SU-DHL-6 (cell line): ENCODE measurements at regions not wholly inside any gene's neighbourhood (a gene's known extent, or its start where the extent isn't known, plus 50 kb on each side); places are given as distances from the start of the nearest gene placed in this dataset.

ENCODE experiments used
- H2AFZ ChIP-seq: fragments of 200-600 bp; sonication (generic); 2 replicates; pipeline ENCODE4 v1.6.1; 2014; ENCODE audit warnings: low read depth, mild to moderate bottlenecking, moderate library complexity, mixed read lengths, antibody characterized with exemption, low read length; ENCODE audit not compliant: severe bottlenecking
- H3F3A ChIP-seq: fragments of 200-600 bp; shearing (Covaris generic); 2 replicates; pipeline ENCODE4 v1.6.0; 2016; ENCODE audit warnings: antibody characterized with exemption, mild to moderate bottlenecking; ENCODE audit not compliant: insufficient read depth
- H3K27ac ChIP-seq: fragments of 200-600 bp; sonication (generic); 2 replicates; pipeline ENCODE4 v1.5.1; 2016; ENCODE audit warnings: low read depth, mild to moderate bottlenecking, low read length, moderate library complexity, mixed read lengths
- H3K27me3 ChIP-seq: fragments of 200-600 bp; sonication (generic), shearing (Covaris generic); 2 replicates; pipeline ENCODE4 v1.6.0; 2014; ENCODE audit warnings: mild to moderate bottlenecking, low read length
- H3K36me3 ChIP-seq: fragments of 200-600 bp; sonication (generic); 2 replicates; pipeline ENCODE4 v1.6.1; 2014; ENCODE audit warnings: mild to moderate bottlenecking, low read length, mixed read lengths
- H3K4me2 ChIP-seq: fragments of 300-600, 200-600 bp; shearing (Covaris generic), sonication (generic); 2 replicates; pipeline ENCODE4 v1.6.0; 2014; ENCODE audit warnings: low read length, low read depth, mild to moderate bottlenecking; ENCODE audit not compliant: poor library complexity, severe bottlenecking
- H3K4me3 ChIP-seq: fragments of 200-600 bp; sonication (generic); 2 replicates; pipeline ENCODE4 v1.5.1; 2014; ENCODE audit warnings: antibody characterized with exemption, low read length, mild to moderate bottlenecking, mixed read lengths; ENCODE audit not compliant: insufficient read depth, poor library complexity, severe bottlenecking
- H3K79me2 ChIP-seq: fragments of 200-600 bp; sonication (generic); 2 replicates; pipeline ENCODE4 v1.6.1; 2014; ENCODE audit warnings: mild to moderate bottlenecking, low read length, moderate library complexity; ENCODE audit not compliant: insufficient read depth
- H3K9ac ChIP-seq: fragments of 200-600 bp; sonication (generic); 2 replicates; pipeline ENCODE4 v1.7.0; 2014; ENCODE audit warnings: mild to moderate bottlenecking, low read length
- H3K9me2 ChIP-seq: fragments of 200-600 bp; sonication (generic); replicated peaks from 2 replicates; pipeline ENCODE4 v1.6.1; 2014; ENCODE audit warnings: low read length; ENCODE audit not compliant: insufficient read depth
- H3K9me3 ChIP-seq: fragments of 200-600 bp; sonication (generic); 2 replicates; pipeline ENCODE4 v1.6.1; 2014; ENCODE audit warnings: low read length, mixed read lengths; ENCODE audit not compliant: insufficient read depth
- H4K20me1 ChIP-seq: fragments of 200-600 bp; sonication (generic); 2 replicates; pipeline ENCODE4 v1.6.1; 2014; ENCODE audit warnings: low read depth, mild to moderate bottlenecking, antibody characterized with exemption, low read length, moderate library complexity, mixed read lengths
- EZH2phosphoT487 ChIP-seq: fragments of 200-600 bp; sonication (generic), shearing (Covaris generic); conservative IDR thresholded peaks from 2 replicates; pipeline ENCODE4 v1.6.1; 2018; ENCODE audit warnings: mild to moderate bottlenecking, antibody characterized with exemption, low read length, moderate library complexity, mixed read lengths
- TF ChIP-seq, protein P1 (sequence below): fragments of 200-600 bp; sonication (generic); IDR thresholded peaks from one replicate; pipeline ENCODE4 v1.5.1; 2017; ENCODE audit warnings: antibody characterized with exemption, mild to moderate bottlenecking, low read length, moderate library complexity; ENCODE audit not compliant: insufficient read depth, poor library complexity, severe bottlenecking

GRCh38 chr5:107217721-107218130 is 453.0 kb downstream of the EFNA5 start:
- H3K27ac ChIP-seq, result no peak overlapping the region
- H3F3A ChIP-seq, result no peaks in the 10 kb centered on the region

GRCh38 chr5:107216587-107216986 is 454.1 kb downstream of the EFNA5 start:
- no peak overlapping the region for H3K4me3 ChIP-seq
- no peak overlapping the region for H3K9ac ChIP-seq
- H3K4me2 ChIP-seq, result no peak overlapping the region
- no peaks in the 10 kb centered on the region for H3K27me3 ChIP-seq
- H3K79me2 ChIP-seq, result no peaks in the 10 kb centered on the region
- H2AFZ ChIP-seq, result no peak overlapping the region
- H3K9me3 ChIP-seq, result no peaks in the 10 kb centered on the region
- no peaks in the 10 kb centered on the region for H3K9me2 ChIP-seq
- H4K20me1 ChIP-seq, result no peaks in the 10 kb centered on the region
- H3F3A ChIP-seq, result no peaks in the 10 kb centered on the region
- TF ChIP-seq EZH2phosphoT487, result no peak
- TF ChIP-seq, protein P1, sequence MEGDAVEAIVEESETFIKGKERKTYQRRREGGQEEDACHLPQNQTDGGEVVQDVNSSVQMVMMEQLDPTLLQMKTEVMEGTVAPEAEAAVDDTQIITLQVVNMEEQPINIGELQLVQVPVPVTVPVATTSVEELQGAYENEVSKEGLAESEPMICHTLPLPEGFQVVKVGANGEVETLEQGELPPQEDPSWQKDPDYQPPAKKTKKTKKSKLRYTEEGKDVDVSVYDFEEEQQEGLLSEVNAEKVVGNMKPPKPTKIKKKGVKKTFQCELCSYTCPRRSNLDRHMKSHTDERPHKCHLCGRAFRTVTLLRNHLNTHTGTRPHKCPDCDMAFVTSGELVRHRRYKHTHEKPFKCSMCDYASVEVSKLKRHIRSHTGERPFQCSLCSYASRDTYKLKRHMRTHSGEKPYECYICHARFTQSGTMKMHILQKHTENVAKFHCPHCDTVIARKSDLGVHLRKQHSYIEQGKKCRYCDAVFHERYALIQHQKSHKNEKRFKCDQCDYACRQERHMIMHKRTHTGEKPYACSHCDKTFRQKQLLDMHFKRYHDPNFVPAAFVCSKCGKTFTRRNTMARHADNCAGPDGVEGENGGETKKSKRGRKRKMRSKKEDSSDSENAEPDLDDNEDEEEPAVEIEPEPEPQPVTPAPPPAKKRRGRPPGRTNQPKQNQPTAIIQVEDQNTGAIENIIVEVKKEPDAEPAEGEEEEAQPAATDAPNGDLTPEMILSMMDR, result no peak
- H3K27ac ChIP-seq, result no peak overlapping the region
- H3K36me3 ChIP-seq, result no peaks in the 10 kb centered on the region

More at GRCh38 chr5:107217721-107218130, 453.0 kb downstream of the EFNA5 start:
- Histone ChIP-seq H3K4me3 (no peak overlapping the region), H3K79me2 (no peaks in the 10 kb centered on the region), H3K9ac (no peak overlapping the region), H3K36me3 (no peaks in the 10 kb centered on the region), H3K9me3 (no peaks in the 10 kb centered on the region), H3K4me2 (no peak overlapping the region), H4K20me1 (no peaks in the 10 kb centered on the region), H2AFZ (no peak overlapping the region), H3K9me2 (no peaks in the 10 kb centered on the region), H3K27me3 (no peaks in the 10 kb centered on the region)
- TF ChIP-seq EZH2phosphoT487, result no peak
- TF ChIP-seq, protein P1, result no peak

- H3K4me3 ChIP-seq, result no peak overlapping the region
- H3K79me2 ChIP-seq, result no peaks in the 10 kb centered on the region
- no peak overlapping the region for H3K9ac ChIP-seq
- H4K20me1 ChIP-seq, result no peaks in the 10 kb centered on the region
- no peaks in the 10 kb centered on the region for H3K27me3 ChIP-seq
- H3K27ac ChIP-seq, result no peak overlapping the region
- no peak for TF ChIP-seq EZH2phosphoT487
- TF ChIP-seq, protein P1, result no peak
- no peak overlapping the region for H2AFZ ChIP-seq
- H3F3A ChIP-seq, result no peaks in the 10 kb centered on the region
- H3K36me3 ChIP-seq, result no peaks in the 10 kb centered on the region
- no peaks in the 10 kb centered on the region for H3K9me2 ChIP-seq
- H3K9me3 ChIP-seq, result no peaks in the 10 kb centered on the region
- no peak overlapping the region for H3K4me2 ChIP-seq
These were observed 455.1 kb downstream of the EFNA5 start for GRCh38 chr5:107215611-107216010.

DNA sequence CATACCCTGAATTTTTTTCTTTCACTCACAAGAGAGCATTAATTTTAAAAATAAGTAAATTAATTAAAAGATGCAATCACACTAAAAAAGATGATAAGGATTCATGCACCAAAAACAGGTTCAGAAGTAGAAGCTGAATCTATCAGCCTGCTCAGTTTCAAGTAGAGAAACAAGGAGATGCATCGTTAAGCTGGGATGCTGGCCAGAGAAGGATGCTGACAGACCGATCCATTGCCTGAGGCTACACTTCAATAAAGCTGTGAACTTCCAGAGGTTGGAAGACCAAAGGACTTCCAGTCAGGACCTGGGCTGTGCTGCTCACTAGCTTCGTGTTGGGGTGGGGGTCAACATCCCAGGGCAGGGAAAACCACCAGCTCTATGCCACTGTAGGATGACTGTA is 457.7 kb downstream of the EFNA5 start:
- Histone ChIP-seq H4K20me1 (no peaks in the 10 kb centered on the region), H3F3A (no peaks in the 10 kb centered on the region)

More for the DNA sequence above, 457.7 kb downstream of the EFNA5 start:
- H3K9ac ChIP-seq, result no peak overlapping the region
- no peak overlapping the region for H3K4me3 ChIP-seq
- TF ChIP-seq, protein P1, result no peak
- TF ChIP-seq EZH2phosphoT487, result no peak
- H2AFZ ChIP-seq, result no peak overlapping the region
- H3K27me3 ChIP-seq, result no peaks in the 10 kb centered on the region
- H3K4me2 ChIP-seq, result no peak overlapping the region
- no peaks in the 10 kb centered on the region for H3K9me2 ChIP-seq
- H3K27ac ChIP-seq, result no peak overlapping the region
- H3K9me3 ChIP-seq, result no peaks in the 10 kb centered on the region
- H3K36me3 ChIP-seq, result no peaks in the 10 kb centered on the region
- no peaks in the 10 kb centered on the region for H3K79me2 ChIP-seq
